Peyer's patch (tissue), 4 donors: ENCODE measurements at regions not wholly inside any gene's neighbourhood (a gene's known extent, or its start where the extent isn't known, plus 50 kb on each side); places are given as distances from the start of the nearest gene placed in this dataset.

Source experiments
- DNase-seq, 3 donors: peaks; one replicate each; pipeline ENCODE4 v3.0.0-alpha.2; 2017 to 2019
- H3K27ac ChIP-seq, 4 donors: fragments of 200-600 bp; sonication (generic); one replicate each; pipeline ENCODE4 v1.5.1; 2016 to 2019
- H3K27me3 ChIP-seq, 2 donors: fragments of 200-600 bp; sonication (generic); one replicate each; pipeline ENCODE4 v1.5.1; 2019
- H3K36me3 ChIP-seq, 3 donors: fragments of 200-600 bp; sonication (generic); one replicate each; pipeline ENCODE4 v1.5.1; 2016 to 2019
- H3K4me1 ChIP-seq, 4 donors: fragments of 200-600 bp; sonication (generic); one replicate each; pipeline ENCODE4 v1.5.1; 2016 to 2019
- H3K4me3 ChIP-seq, 4 donors: fragments of 200-600 bp; sonication (generic); 1 replicate in 3 of 4; 2 replicates in 1 of 4; pipeline ENCODE4 v1.5.1; 2016 to 2019; ENCODE audit warnings: mild to moderate bottlenecking in 1 of 4
- H3K9me3 ChIP-seq, 4 donors: fragments of 200-600 bp; sonication (generic); one replicate each; pipeline ENCODE4 v1.5.1; 2016 to 2019; ENCODE audit warnings: mild to moderate bottlenecking in 1 of 4
- POLR2A ChIP-seq, 2 donors: fragments of 450-650 bp; IDR thresholded peaks; one replicate each; pipeline ENCODE4 v1.5.1; 2017; ENCODE audit warnings: antibody characterized with exemption in 2 of 2, mild to moderate bottlenecking in 2 of 2, moderate library complexity in 2 of 2
- TF ChIP-seq, protein P1 (sequence below), 6 experiments: fragments of 450-650 bp in 4 of 6; fragments of 200-600 bp in 2 of 6; sonication (generic) in 1 of 6; IDR thresholded peaks; one replicate each; pipeline ENCODE4 v1.5.1; 2017 to 2019; ENCODE audit warnings: antibody characterized with exemption in 6 of 6, mild to moderate bottlenecking in 3 of 6, moderate library complexity in 1 of 6

- no peak for TF ChIP-seq POLR2A (IDR thresholded peaks at IDR 0.05)
- TF ChIP-seq, protein P1, sequence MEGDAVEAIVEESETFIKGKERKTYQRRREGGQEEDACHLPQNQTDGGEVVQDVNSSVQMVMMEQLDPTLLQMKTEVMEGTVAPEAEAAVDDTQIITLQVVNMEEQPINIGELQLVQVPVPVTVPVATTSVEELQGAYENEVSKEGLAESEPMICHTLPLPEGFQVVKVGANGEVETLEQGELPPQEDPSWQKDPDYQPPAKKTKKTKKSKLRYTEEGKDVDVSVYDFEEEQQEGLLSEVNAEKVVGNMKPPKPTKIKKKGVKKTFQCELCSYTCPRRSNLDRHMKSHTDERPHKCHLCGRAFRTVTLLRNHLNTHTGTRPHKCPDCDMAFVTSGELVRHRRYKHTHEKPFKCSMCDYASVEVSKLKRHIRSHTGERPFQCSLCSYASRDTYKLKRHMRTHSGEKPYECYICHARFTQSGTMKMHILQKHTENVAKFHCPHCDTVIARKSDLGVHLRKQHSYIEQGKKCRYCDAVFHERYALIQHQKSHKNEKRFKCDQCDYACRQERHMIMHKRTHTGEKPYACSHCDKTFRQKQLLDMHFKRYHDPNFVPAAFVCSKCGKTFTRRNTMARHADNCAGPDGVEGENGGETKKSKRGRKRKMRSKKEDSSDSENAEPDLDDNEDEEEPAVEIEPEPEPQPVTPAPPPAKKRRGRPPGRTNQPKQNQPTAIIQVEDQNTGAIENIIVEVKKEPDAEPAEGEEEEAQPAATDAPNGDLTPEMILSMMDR (IDR thresholded peaks at IDR 0.05) = no peak
- Histone ChIP-seq H3K27ac (no peak overlapping the region), H3K36me3 (no peaks in the 10 kb centered on the region), H3K4me1 (no peaks in the 10 kb centered on the region), H3K9me3 (no peaks in the 10 kb centered on the region), H3K27me3 (no peaks in the 10 kb centered on the region), H3K4me3 (no peak overlapping the region)
- no peak for DNase-seq
Observed at GRCh38 chr12:22788913-22789312, 163.9 kb downstream of the ETNK1 start.

DNA sequence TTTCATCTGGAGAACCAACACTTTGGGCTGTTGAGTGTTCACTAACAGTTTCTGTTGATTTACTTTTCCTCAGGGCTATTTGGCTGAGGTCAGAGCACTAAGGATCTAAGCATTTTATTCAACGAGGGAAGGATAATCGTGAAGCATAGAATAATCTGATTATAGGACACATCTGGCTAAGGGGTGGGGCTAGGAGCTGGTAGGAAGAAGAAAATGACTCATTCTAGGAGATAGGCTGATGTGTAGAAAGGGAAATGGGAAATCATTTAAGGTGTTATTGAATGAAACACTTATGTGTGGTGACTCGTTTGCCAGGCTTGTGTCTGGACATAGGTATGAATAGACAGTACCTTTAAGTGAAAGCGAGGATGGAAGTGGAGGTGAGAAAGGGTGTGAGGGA is 167.2 kb downstream of the ETNK1 start:
- H3K36me3 ChIP-seq = no peaks in the 10 kb centered on the region
- DNase-seq = no peak
- no peaks in the 10 kb centered on the region for H3K27me3 ChIP-seq
- H3K9me3 ChIP-seq = no peaks in the 10 kb centered on the region
- H3K27ac ChIP-seq = no peak overlapping the region
- TF ChIP-seq, protein P1 (IDR thresholded peaks at IDR 0.05) = no peak
- TF ChIP-seq POLR2A (IDR thresholded peaks at IDR 0.05) = no peak
- H3K4me1 ChIP-seq = no peaks in the 10 kb centered on the region
- H3K4me3 ChIP-seq = no peak overlapping the region

GRCh38 chr12:22794017-22794416 is 169.0 kb downstream of the ETNK1 start:
- Histone ChIP-seq H3K27me3 (no peaks in the 10 kb centered on the region), H3K9me3 (no peaks in the 10 kb centered on the region), H3K36me3 (no peaks in the 10 kb centered on the region), H3K27ac (no peak overlapping the region), H3K4me3 (no peak overlapping the region), H3K4me1 (no peaks in the 10 kb centered on the region)
- DNase-seq = no peak
- TF ChIP-seq, protein P1 (IDR thresholded peaks at IDR 0.05) = no peak
- TF ChIP-seq POLR2A (IDR thresholded peaks at IDR 0.05) = no peak

DNA sequence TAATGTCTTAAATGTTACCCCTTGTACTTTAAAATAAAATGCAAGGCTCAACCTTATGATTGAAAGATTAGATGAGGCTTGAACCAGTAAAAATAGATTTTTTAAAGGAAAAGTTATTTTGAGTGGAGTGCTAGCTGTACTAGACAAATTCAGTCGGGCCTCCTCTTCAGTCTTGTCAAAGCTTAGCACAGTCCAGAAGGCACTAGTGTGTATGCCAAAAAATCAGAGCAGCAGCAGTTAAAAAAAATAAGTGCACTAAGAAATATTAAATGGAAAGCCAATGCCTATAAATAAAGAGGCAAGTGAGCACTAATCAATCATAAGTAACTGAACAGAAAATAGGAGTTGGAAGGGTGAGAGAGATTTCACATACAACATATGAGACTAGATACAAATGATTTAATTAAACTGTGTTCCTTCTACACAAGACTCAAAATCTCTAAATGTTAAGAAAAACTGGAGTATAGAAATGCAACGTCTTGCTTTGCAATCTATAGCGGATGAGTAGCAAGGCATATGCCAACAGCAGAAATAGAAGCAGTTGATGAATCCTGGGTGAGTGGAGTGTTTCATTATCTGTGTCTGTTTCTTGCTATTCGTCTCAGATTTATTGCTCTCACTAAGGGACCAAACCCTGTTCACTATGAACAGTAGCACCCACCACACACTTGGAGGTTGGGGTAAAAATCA is 172.1 kb downstream of the ETNK1 start:
- TF ChIP-seq, protein P1 (IDR thresholded peaks at IDR 0.05) = no peak
- no peak for TF ChIP-seq POLR2A (IDR thresholded peaks at IDR 0.05)
- Histone ChIP-seq H3K27me3 (no peaks in the 10 kb centered on the region), H3K27ac (no peak overlapping the region), H3K9me3 (no peaks in the 10 kb centered on the region), H3K36me3 (no peaks in the 10 kb centered on the region), H3K4me3 (no peak overlapping the region), H3K4me1 (no peaks in the 10 kb centered on the region)
- DNase-seq = no peak

- H3K9me3 ChIP-seq = no peaks in the 10 kb centered on the region
- DNase-seq = no peak
- H3K36me3 ChIP-seq = no peaks in the 10 kb centered on the region
- no peak overlapping the region for H3K27ac ChIP-seq
- H3K4me3 ChIP-seq = no peak overlapping the region
- H3K4me1 ChIP-seq = no peaks in the 10 kb centered on the region
- no peaks in the 10 kb centered on the region for H3K27me3 ChIP-seq
- TF ChIP-seq, protein P1 (IDR thresholded peaks at IDR 0.05) = no peak
- no peak for TF ChIP-seq POLR2A (IDR thresholded peaks at IDR 0.05)
Observed at GRCh38 chr12:22797701-22798100, 172.7 kb downstream of the ETNK1 start.

DNA sequence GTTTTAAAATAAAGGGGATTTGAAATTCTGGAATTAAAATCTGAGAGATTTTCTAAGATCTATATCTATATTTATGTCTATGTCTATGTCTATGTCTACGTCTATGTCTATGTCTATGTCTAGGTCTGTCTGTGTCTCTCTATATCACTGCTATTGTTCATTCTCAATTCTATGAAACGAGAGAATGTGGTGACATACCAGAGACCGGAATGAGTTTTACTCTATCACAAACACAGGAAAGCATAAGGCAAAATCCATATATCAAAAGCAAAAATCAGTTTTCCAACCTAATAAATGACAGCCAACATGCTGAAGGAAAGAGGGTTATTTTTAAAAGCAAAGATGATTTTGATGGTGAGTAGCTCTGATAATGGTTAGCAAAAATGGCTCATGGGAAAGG is 173.1 kb downstream of the ETNK1 start:
- no peaks in the 10 kb centered on the region for H3K9me3 ChIP-seq
- H3K4me3 ChIP-seq = no peak overlapping the region
- H3K4me1 ChIP-seq = no peaks in the 10 kb centered on the region
- DNase-seq = no peak
- no peak for TF ChIP-seq POLR2A (IDR thresholded peaks at IDR 0.05)
- TF ChIP-seq, protein P1 (IDR thresholded peaks at IDR 0.05) = no peak
- H3K27me3 ChIP-seq = no peaks in the 10 kb centered on the region
- no peak overlapping the region for H3K27ac ChIP-seq
- H3K36me3 ChIP-seq = no peaks in the 10 kb centered on the region
